ENCODE measurements at regions not wholly inside any gene's neighbourhood (a gene's known extent, or its start where the extent isn't known, plus 50 kb on each side); places are given as distances from the start of the nearest gene placed in this dataset.

GRCh38 chr7:36790311-36790787 is 66.1 kb upstream of the AOAH start:
- H3K4me3 ChIP-seq (replicated peaks; ENCODE audit: low read depth, low read length) = no peak overlapping the region
- H3K27me3 ChIP-seq (replicated peaks; ENCODE audit: control insufficient read depth, insufficient read depth, low read length) = no peaks in the 10 kb centered on the region; the same call in 1 of the 2 replicates
- no peaks in the 10 kb centered on the region for H3K36me3 ChIP-seq (ENCODE audit: control insufficient read depth, insufficient read depth, low read length)
- DNase-seq (ENCODE audit: extremely low read depth, insufficient read length) = no peak
- no peak for TF ChIP-seq CTCF (IDR thresholded peaks at IDR 0.05; ENCODE audit: insufficient read depth, low read length, poor library complexity, severe bottlenecking)

- Histone ChIP-seq H3K27me3 (replicated peaks; ENCODE audit: control insufficient read depth, insufficient read depth, low read length) (no peaks in the 10 kb centered on the region; the same call in 1 of the 2 replicates), H3K4me3 (replicated peaks; ENCODE audit: low read depth, low read length) (no peak overlapping the region), H3K36me3 (ENCODE audit: control insufficient read depth, insufficient read depth, low read length) (no peaks in the 10 kb centered on the region)
- TF ChIP-seq CTCF (IDR thresholded peaks at IDR 0.05; ENCODE audit: insufficient read depth, low read length, poor library complexity, severe bottlenecking) = no peak
- no peak for DNase-seq (ENCODE audit: extremely low read depth, insufficient read length)
Measured at GRCh38 chr7:36788825-36789470, 64.7 kb upstream of the AOAH start.

- Histone ChIP-seq H3K4me3 (replicated peaks; ENCODE audit: low read depth, low read length) (no peak overlapping the region), H3K36me3 (ENCODE audit: control insufficient read depth, insufficient read depth, low read length) (no peaks in the 10 kb centered on the region), H3K27me3 (replicated peaks; ENCODE audit: control insufficient read depth, insufficient read depth, low read length) (no peaks in the 10 kb centered on the region; the same call in 1 of the 2 replicates)
- DNase-seq (ENCODE audit: extremely low read depth, insufficient read length) = no peak
- TF ChIP-seq CTCF (IDR thresholded peaks at IDR 0.05; ENCODE audit: insufficient read depth, low read length, poor library complexity, severe bottlenecking) = no peak
Measured at GRCh38 chr7:36787933-36788378, 63.7 kb upstream of the AOAH start.

GRCh38 chr7:36784991-36785940 is 61.0 kb upstream of the AOAH start:
- H3K36me3 ChIP-seq (ENCODE audit: control insufficient read depth, insufficient read depth, low read length) = no peaks in the 10 kb centered on the region
- H3K27me3 ChIP-seq (replicated peaks; ENCODE audit: control insufficient read depth, insufficient read depth, low read length) = no peaks in the 10 kb centered on the region; the same call in 1 of the 2 replicates
- no peak for TF ChIP-seq CTCF (IDR thresholded peaks at IDR 0.05; ENCODE audit: insufficient read depth, low read length, poor library complexity, severe bottlenecking)
- DNase-seq (ENCODE audit: extremely low read depth, insufficient read length) = peak; percentile 6
- H3K4me3 ChIP-seq (replicated peaks; ENCODE audit: low read depth, low read length) = no peak overlapping the region

- DNase-seq (ENCODE audit: extremely low read depth, insufficient read length) = no peak
- H3K4me3 ChIP-seq (replicated peaks; ENCODE audit: low read depth, low read length) = no peak overlapping the region
- no peaks in the 10 kb centered on the region; the same call in 1 of the 2 replicates for H3K27me3 ChIP-seq (replicated peaks; ENCODE audit: control insufficient read depth, insufficient read depth, low read length)
- no peaks in the 10 kb centered on the region for H3K36me3 ChIP-seq (ENCODE audit: control insufficient read depth, insufficient read depth, low read length)
- TF ChIP-seq CTCF (IDR thresholded peaks at IDR 0.05; ENCODE audit: insufficient read depth, low read length, poor library complexity, severe bottlenecking) = no peak
Measured at GRCh38 chr7:36781011-36781738, 56.9 kb upstream of the AOAH start.
